MG63 (cell line): ENCODE measurements at regions not wholly inside any gene's neighbourhood (a gene's known extent, or its start where the extent isn't known, plus 50 kb on each side); places are given as distances from the start of the nearest gene placed in this dataset.

Experiments used
- DNase-seq: peaks from one replicate; pipeline ENCODE4 v3.0.0-alpha.2; 2020
- H3K27me3 ChIP-seq: fragments of 250-450 bp; sonication (Bioruptor Pico); 2 replicates; pipeline ENCODE4 v1.5.1; 2020; ENCODE audit warnings: mild to moderate bottlenecking, moderate library complexity
- H3K36me3 ChIP-seq: fragments of 250-450 bp; sonication (Bioruptor Pico); 2 replicates; pipeline ENCODE4 v1.5.1; 2020; ENCODE audit warnings: mild to moderate bottlenecking, moderate library complexity
- H3K4me3 ChIP-seq: fragments of 250-450 bp; sonication (Bioruptor Pico); 2 replicates; pipeline ENCODE4 v1.5.1; 2020; ENCODE audit warnings: mild to moderate bottlenecking, moderate library complexity
- H3K9me3 ChIP-seq: fragments of 250-450 bp; sonication (Bioruptor Pico); 2 replicates; pipeline ENCODE4 v1.5.1; 2020; ENCODE audit warnings: mild to moderate bottlenecking, moderate library complexity

DNA sequence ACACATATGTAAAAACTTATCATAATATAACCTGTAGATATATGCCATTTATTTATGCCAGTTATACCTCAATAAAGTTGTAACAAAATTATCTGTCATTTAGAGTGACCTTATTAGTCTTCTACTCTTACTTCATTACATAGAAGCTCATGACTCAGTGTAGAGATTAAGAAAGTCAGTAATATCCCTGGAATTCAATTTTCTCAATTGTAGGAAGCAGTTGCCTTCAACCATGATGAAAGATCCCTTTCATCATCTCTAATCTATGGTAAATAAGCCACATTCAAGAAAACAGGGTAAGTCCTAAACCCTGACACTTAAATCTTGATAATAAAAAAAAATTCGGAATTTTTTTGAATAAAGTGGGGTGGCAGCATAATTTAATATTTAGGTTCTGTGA, 216.5 kb upstream of the PEX5L start:
- Histone ChIP-seq H3K4me3 (no peak overlapping the region), H3K9me3 (no peaks in the 10 kb centered on the region), H3K27me3 (no peaks in the 10 kb centered on the region), H3K36me3 (no peaks in the 10 kb centered on the region)
- DNase-seq = no peak

DNA sequence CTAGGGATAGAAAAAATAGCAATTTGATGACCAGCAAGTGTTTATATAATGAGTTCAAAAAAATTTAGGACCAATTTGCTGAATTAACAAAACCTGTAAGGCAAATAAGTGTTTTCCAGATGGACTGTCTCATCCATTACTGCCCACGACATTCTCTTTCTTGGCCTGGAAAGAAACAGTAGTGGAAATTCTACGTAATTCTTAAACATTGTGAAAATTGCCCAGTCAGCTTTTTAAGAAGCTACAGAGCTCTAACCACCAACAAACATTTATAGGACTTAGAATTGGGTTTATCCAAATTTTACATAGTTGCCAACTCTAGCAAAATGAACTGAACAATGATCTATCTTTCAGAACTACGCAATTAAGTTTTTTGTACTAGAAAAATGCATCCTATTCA, 227.7 kb upstream of the PEX5L start:
- Histone ChIP-seq H3K9me3 (peaks cover 13% of the 10 kb centered on the region), H3K27me3 (no peaks in the 10 kb centered on the region)
- DNase-seq = no peak

DNA sequence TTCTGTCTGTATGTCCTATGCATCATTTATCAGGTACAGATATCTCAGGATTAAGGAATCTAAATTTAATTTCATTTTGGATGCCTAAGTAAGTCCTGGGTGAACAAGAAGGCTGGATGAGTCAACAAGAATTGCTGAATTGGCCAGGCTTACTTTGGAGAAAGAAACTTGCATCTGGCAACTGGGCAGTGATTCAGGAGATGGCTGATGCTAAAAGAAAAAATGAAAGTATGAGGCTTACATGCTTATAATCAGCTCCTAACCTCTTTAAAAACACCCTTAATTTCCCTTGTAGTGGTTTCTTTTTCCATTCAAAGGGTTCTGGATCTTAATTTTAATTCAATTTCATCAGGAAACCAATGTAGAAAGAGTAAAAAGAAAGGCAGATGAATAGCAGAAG, 228.8 kb upstream of the PEX5L start:
- H3K4me3 ChIP-seq = no peak overlapping the region
- peak; percentile 72 for DNase-seq
- H3K9me3 ChIP-seq = peaks cover 7% of the 10 kb centered on the region; the same call in 1 of the 2 replicates
- H3K36me3 ChIP-seq = no peaks in the 10 kb centered on the region
- H3K27me3 ChIP-seq = no peaks in the 10 kb centered on the region

More for the DNA sequence above, 227.7 kb upstream of the PEX5L start:
- Histone ChIP-seq H3K4me3 (no peak overlapping the region), H3K36me3 (no peaks in the 10 kb centered on the region)

DNA sequence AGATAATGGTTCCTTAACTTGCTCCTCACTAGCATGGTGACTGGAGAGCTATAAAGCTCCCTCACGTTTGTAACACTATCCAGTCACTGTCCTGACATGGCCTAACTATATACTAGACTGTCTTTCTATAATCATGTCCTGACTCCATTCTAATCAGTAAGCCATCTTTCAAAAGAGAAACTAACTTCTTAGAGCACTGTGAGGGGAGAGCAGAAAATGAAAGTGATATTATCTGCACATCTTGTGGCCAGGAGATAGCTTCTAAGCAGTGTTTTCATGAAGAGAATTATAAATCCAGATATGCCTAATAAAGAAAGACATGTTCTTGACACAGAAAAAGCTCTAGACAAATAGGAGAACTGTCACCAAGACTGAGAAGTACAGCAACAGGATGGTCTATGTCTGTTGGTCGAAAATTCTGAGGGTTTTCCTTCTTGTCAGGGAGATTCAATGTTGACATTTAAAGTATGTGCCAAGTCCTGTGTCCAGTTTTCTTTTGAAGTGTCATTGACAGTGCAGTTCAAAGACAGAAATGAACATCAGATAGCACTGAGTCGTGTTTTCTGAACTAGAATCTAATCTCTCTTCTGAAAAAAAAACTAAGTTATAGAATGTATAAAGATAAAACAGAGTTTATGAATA, 230.6 kb upstream of the PEX5L start:
- no peaks in the 10 kb centered on the region; the same call in 1 of the 2 replicates for H3K9me3 ChIP-seq
- H3K4me3 ChIP-seq = no peak overlapping the region
- DNase-seq = no peak
- no peaks in the 10 kb centered on the region for H3K27me3 ChIP-seq
- H3K36me3 ChIP-seq = no peaks in the 10 kb centered on the region

DNA sequence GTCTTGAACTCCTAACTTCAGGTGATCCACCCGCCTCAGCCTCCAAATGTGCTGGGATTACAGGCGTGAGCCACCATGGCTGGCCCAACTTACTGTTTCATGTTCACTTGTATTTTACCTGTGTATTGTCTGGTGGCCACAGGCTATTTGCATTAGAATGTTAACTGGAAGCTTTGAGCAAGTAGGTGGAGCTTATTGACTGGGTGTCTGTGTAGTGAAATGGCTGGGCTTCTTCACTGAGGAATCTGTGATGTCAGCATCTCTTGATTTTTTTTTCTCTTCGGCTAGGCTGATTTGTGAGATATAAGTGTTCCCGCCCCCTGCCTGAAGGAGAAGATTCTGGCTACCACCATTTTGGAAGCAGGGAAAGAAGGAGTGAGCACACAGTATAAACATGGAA, 237.8 kb upstream of the PEX5L start:
- no peaks in the 10 kb centered on the region for H3K9me3 ChIP-seq
- DNase-seq = no peak
- H3K4me3 ChIP-seq = no peak overlapping the region
- H3K27me3 ChIP-seq = no peaks in the 10 kb centered on the region
- H3K36me3 ChIP-seq = no peaks in the 10 kb centered on the region

DNA sequence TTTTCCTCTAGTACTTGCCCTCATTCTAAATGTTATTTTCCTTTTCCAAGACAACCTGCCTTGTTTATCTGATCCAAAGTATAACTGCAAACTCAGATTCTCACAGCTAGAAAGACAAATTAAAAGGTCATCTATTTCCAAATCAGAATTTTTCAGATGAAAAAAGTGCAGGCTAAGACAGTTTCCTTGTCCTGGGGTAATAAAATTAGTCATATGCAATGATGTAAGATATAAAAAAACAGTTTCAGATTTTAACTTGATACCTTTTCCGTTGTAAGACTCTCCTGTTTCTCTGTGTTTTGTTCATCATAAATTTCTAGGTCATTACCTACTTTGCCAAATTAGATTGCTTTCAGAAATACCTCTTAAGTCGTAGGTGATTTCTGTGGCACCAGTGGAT, 238.4 kb upstream of the PEX5L start:
- Histone ChIP-seq H3K9me3 (no peaks in the 10 kb centered on the region), H3K36me3 (no peaks in the 10 kb centered on the region), H3K27me3 (no peaks in the 10 kb centered on the region), H3K4me3 (no peak overlapping the region)
- DNase-seq = no peak

DNA sequence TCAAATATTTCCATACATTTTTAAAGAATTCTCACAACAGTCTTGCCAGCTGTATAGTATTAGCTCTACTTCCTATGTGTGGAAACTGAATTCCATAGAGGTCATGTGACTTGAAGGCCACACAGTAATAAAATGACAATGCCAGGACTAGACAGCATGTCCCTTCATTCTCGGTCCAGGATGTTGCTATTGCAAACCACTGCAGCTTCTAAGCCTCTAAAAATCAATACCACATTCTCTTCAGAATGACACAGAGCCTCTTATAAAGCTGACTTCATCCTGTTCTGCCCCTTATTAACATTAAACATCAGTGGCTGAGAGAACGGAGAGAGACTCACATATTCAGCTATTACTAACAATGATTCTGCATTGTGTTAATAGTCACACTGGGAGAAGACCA, 240.3 kb upstream of the PEX5L start:
- H3K36me3 ChIP-seq = no peaks in the 10 kb centered on the region
- no peaks in the 10 kb centered on the region for H3K9me3 ChIP-seq
- no peak for DNase-seq
- H3K27me3 ChIP-seq = no peaks in the 10 kb centered on the region
- no peak overlapping the region for H3K4me3 ChIP-seq

DNA sequence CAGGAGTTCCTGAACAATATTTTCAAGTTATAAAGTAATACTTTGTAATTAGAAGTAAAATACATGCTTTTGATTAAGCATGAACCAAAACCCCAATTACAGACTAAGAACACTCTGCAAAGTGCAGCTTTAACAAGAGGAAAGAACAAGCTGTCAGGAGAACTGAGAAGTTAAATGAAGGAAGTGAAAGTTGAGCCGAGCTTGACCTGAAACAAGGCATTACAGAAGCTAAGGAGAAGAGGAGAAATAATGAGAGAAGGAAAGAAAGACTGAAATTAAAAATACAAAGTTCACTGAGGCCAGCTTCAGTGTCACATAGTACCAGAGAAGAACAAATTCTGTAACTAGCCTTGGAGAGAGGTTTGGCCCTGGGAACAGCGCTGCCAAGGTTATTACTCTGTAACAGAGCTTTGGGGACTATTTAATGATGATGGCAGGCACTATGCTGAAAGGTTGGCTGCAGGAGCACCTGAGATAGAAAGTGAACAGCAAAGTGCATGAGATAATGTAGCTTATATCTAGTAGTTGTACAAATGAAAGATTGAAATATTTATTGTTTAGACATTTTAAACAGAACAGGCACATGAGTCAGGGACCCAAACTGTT, 241.9 kb upstream of the PEX5L start:
- Histone ChIP-seq H3K9me3 (no peaks in the 10 kb centered on the region), H3K27me3 (no peaks in the 10 kb centered on the region), H3K4me3 (no peak overlapping the region), H3K36me3 (no peaks in the 10 kb centered on the region)
- DNase-seq = no peak

DNA sequence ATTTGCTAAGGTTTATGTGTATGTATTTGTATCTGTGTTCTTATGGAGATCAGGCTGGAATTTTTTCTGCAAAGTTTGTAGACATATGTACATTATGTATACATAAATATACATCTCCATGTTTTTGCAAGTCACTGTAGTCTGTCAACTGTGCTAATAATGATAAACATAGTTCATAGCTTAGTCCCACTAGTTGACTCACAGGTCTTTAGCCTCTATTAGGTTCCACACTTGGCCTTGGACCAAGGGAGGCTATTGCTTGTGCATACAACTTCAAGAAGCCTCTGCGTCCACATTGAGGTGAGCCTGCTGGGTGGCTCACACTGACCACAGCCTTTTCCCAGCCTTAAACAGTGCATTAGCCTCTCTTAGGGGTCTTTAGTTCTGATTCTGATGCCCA, 243.8 kb upstream of the PEX5L start:
- Histone ChIP-seq H3K36me3 (no peaks in the 10 kb centered on the region), H3K4me3 (no peak overlapping the region), H3K9me3 (no peaks in the 10 kb centered on the region), H3K27me3 (no peaks in the 10 kb centered on the region)
- DNase-seq = peak; percentile 76

DNA sequence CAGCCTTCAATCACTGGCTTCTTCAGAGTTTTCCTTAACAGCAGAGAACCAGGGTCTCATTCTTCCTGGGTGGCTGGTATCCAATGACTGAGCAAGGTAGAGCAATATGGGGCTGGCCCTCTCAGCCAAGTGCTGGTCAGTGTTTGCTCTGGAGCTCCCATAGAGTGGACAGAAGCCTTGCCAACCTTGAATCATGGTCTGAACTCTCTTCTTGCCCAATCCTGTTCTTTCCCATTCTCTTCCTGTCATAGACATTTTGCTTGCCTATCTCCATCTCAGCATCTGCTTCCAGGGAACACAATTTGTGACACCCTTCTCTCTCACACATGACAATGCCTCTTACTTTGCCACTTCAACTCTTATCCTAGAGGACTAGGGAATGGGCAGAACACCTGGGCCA, 245.6 kb upstream of the PEX5L start:
- Histone ChIP-seq H3K4me3 (no peak overlapping the region), H3K9me3 (no peaks in the 10 kb centered on the region), H3K36me3 (no peaks in the 10 kb centered on the region), H3K27me3 (no peaks in the 10 kb centered on the region)
- DNase-seq = peak; percentile 3

DNA sequence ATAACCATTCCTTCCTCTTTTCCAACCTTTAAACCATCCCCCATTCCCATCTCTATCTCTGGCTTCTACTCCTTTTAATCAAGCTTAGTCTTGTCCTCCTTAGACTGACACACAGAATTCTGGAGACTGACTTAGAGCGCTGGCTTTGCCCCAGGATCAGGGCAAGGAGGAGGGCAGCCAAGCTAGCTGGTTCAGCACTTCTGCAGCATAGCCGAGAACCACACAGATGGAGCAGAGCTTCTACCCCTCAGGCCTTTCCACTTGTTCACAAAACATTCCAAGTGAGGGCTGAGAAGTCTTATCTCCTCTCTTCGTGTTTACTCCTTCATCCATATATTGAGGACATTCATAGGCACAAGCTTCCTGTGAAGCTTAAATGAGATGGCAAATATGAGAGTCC, 246.5 kb upstream of the PEX5L start:
- Histone ChIP-seq H3K27me3 (no peaks in the 10 kb centered on the region), H3K4me3 (no peak overlapping the region), H3K9me3 (no peaks in the 10 kb centered on the region), H3K36me3 (no peaks in the 10 kb centered on the region)
- peak; percentile 54 for DNase-seq

DNA sequence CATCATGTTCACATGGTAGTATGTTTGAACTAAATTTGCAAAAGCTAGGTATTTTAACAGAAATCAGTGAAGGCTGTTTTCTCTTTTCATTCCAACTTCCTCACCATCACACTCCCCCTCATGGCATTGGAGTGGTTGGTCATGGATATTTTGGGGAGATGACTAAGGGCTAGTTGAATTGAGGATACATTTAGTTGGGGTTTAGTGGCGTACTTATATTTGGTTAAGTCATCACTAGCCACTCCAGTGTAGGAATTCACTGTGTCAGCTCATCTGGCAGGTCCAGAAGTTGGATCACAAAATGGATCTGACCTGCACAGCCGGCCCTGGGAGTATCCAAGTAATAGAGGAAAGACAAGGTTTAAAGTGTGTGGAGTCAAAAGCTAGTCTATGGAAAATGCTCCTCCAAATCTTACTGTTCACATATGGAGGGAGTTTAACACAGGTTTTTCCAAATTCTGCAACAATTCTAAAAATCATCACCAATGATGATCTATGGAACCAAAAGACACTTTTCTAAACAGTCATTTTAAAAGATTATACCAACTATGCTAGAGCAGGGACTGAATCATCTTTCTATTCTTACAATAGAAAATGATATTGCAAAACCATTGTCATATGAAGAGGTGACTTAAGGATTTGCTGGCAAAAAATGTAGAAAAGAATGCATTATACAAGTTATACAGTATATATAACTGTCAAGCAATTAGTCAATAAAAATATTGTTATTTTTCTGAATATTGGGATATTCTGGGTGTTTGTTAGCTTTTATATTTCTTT, 247.8 kb upstream of the PEX5L start:
- no peaks in the 10 kb centered on the region for H3K36me3 ChIP-seq
- no peaks in the 10 kb centered on the region for H3K27me3 ChIP-seq
- DNase-seq = peak; percentile 45
- H3K9me3 ChIP-seq = no peaks in the 10 kb centered on the region
- H3K4me3 ChIP-seq = no peak overlapping the region

DNA sequence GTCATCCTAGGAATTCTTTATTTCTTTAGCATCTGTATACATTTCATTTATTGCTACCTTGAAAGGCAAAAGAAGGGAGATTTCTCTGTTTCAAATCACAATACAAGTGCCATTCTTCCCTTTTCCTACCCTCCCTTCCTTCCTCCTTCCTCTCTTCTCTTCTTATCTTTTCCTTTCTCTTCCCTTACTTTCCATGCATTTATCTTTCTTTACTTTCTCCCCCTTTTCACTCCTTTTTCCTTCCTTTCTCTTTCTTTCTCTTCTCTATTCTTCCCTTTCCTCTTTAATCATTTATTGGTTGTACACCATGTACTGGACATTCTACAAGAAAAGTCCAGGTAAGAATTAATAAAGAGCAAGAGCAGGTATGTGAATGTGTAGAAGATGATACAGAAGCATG, 251.0 kb upstream of the PEX5L start:
- Histone ChIP-seq H3K4me3 (no peak overlapping the region), H3K9me3 (no peaks in the 10 kb centered on the region), H3K27me3 (no peaks in the 10 kb centered on the region), H3K36me3 (no peaks in the 10 kb centered on the region)
- DNase-seq = no peak

DNA sequence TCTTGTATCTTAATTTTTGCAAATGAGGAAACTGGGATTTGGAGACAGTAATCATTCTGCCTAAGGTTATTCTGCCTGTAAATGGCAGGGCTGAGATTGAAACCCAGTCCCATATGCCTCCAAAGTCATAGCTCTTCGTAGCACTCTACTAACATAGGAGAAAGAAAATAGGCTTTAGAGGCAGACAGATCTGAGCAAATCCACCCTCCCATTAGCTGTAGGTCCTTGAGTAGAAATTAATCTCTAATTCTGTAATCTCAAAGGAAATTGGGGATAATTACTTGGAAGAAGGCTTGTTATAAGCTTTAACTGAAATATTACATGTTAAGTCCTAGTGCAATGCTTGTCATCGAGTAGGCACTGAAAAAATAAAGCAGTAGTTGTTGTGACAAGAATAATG, 252.1 kb upstream of the PEX5L start:
- Histone ChIP-seq H3K9me3 (no peaks in the 10 kb centered on the region), H3K36me3 (no peaks in the 10 kb centered on the region), H3K27me3 (no peaks in the 10 kb centered on the region), H3K4me3 (no peak overlapping the region)
- no peak for DNase-seq

DNA sequence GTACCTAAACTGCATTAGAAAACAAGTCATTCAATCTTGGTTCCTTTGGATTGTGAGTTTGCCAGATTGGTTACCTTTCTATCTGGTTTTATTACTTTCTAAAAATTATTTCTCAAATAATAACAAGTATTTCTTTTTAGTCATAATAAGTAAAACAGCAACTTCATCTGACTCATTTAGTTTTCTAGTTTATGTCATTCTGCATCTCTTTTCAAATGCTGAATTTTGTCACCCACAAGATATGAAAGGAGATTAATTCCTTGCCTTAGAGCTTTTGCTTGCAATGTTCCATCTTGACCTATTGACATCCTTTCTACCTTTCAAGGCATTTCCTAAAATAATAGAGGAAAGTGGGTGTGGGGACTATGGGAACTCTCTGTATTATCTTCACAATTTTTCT, 253.6 kb upstream of the PEX5L start:
- Histone ChIP-seq H3K9me3 (no peaks in the 10 kb centered on the region), H3K27me3 (no peaks in the 10 kb centered on the region), H3K36me3 (no peaks in the 10 kb centered on the region), H3K4me3 (no peak overlapping the region)
- DNase-seq = no peak

DNA sequence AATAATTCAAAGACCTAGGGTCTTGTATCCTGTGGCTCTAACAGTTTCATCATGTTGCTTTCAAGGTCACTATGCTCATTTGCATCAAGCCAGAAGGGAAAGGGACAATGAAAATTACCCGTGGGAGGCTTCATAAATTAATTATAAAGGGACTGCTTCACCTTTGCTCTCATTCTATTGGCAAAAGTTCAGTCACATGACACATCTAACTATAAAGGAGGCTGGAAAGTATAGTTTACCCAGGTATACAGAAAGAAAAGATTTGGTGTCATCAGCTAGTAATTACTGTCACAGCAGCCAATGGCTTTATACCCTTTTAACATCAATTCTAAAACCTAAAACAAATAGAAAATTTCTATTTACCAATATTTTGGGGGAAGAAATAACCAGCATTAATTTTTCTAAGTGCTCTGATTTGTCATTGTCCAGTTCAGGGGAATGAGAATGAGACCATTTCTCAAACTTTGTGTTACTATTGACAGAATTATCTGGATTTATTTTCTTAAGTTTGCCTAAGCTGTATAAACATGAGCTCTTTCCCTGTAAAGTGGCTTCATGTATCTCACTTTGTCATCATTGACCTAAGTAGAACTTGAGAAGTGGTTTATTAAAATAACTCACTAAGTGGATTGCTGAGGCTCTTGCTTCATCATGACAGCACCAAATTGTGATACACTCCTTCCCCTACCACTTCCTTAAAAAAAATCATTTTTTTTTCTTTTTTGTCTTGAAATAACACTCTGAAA, 257.7 kb upstream of the PEX5L start:
- H3K4me3 ChIP-seq = no peak overlapping the region
- no peaks in the 10 kb centered on the region for H3K9me3 ChIP-seq
- H3K27me3 ChIP-seq = no peaks in the 10 kb centered on the region
- H3K36me3 ChIP-seq = no peaks in the 10 kb centered on the region
- DNase-seq = no peak

DNA sequence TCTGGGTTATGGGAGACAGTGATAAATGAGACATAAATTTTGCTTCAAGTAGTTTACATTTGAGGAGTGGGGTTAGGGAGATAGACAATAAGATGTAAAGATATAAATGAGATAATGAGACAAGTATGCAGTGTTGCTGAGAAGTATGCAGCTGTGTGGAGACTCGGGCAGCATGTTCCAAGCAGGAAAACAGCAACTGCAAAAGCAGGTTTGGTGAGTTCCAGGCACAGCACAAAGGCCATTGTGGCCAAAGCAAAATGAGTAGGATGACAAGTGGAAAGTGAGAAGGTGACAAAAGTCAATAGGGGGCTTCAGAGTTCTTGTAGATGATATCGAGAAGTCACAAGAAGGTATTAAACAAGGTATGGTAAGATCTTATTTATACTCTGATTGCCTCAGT, 259.1 kb upstream of the PEX5L start:
- no peaks in the 10 kb centered on the region for H3K9me3 ChIP-seq
- no peak overlapping the region for H3K4me3 ChIP-seq
- DNase-seq = no peak
- H3K27me3 ChIP-seq = no peaks in the 10 kb centered on the region
- no peaks in the 10 kb centered on the region for H3K36me3 ChIP-seq
